GM18508 (cell line): ENCODE measurements at regions not wholly inside any gene's neighbourhood (a gene's known extent, or its start where the extent isn't known, plus 50 kb on each side); places are given as distances from the start of the nearest gene placed in this dataset.
"Not testable (repeated sequence)": the region's sequence is repeated elsewhere in the genome, so short reads cannot be mapped to it uniquely, and the experiment has no call there.

Experiments used
- ATAC-seq: cut with Tn5 transposase; IDR thresholded peaks from one replicate; pipeline ENCODE4 v1.9.1; 2021; ENCODE audit warnings: moderate number of reproducible peaks; ENCODE audit not compliant: insufficient read depth, unreplicated experiment

GRCh38 chr12:67067453-67068203, 201.5 kb upstream of the CAND1 start:
- ATAC-seq: no peak

DNA sequence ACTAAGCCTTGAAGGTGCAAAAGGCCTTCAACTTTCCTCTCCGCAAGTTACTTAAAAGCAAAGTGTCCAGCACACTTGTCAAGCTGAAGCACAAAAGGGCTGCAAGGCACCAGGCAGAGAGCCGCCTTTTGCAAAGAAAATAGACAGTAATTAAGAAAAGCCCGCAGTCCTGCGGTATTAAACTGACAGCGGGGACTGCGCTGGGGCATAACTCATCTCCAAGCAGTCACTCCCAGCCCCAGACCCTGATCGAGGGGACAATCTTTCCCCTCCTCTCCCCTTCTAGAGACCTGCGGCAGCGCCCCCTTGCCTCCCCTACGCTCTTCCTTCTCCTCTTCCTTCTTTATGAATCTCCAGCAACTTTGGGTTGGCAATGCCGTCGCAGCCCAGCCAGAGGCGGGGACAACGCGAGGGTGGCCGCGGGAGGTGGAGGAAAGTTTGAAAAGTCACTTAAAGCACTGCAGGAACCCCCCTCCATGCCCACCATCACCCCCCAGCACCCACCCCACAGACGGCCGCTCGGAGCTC, 200.9 kb upstream of the CAND1 start:
- ATAC-seq: no peak

- ATAC-seq: no peak
These were observed 200.3 kb upstream of the CAND1 start for GRCh38 chr12:67068761-67069450.

- no peak for ATAC-seq
These were observed 199.5 kb upstream of the CAND1 start for GRCh38 chr12:67069451-67070306.

GRCh38 chr12:67070307-67070600, 198.9 kb upstream of the CAND1 start:
- ATAC-seq: no peak

GRCh38 chr12:67070604-67071003, 198.6 kb upstream of the CAND1 start:
- no peak for ATAC-seq

DNA sequence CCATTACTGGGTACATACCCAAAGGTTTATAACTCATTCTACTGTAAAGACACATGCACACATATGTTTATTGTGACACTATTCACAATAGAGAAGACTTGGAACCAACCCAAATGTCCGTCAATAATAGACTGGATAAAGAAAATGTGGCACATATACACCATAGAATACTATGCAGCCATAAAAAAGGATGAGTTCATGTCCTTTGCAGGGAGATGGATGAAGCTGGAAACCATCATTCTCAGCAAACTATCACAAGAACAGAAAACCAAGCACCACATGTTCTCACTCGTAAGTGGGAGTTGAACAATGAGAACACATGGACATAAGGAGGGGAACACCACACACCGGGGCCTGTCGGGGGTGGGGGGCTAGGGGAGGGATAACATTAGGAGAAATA, 196.9 kb upstream of the CAND1 start:
- ATAC-seq: not testable (repeated sequence)

GRCh38 chr12:67073336-67073735, 195.8 kb upstream of the CAND1 start:
- ATAC-seq: no peak

GRCh38 chr12:67074072-67074471, 195.1 kb upstream of the CAND1 start:
- no peak for ATAC-seq

- no peak for ATAC-seq
These were observed 191.5 kb upstream of the CAND1 start for GRCh38 chr12:67077617-67078016.

- ATAC-seq: no peak
These were observed 190.2 kb upstream of the CAND1 start for GRCh38 chr12:67078957-67079356.

DNA sequence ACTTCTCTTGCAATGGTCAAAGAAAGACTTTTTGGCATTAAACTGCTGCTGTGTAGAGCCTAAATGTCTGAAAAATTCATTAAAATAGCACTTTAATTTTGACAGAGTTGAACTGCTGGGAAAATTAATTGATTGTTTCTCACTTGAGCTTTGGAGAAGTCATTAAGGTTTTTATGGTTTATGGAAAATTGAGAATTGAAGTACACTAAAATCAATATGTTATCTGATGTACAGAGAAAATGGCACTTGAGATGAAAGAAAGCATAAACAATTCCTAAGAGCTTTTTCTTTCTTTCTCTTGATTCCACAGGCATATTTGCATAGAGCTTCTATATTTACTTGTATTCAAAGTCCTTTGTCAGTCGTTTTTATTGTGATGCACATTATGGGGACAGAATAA, 188.5 kb upstream of the CAND1 start:
- ATAC-seq: no peak

GRCh38 chr12:67082221-67082620, 186.9 kb upstream of the CAND1 start:
- no peak for ATAC-seq

- no peak for ATAC-seq
These were observed 183.5 kb upstream of the CAND1 start for GRCh38 chr12:67085699-67086098.

GRCh38 chr12:67086116-67086515, 183.0 kb upstream of the CAND1 start:
- ATAC-seq: no peak

DNA sequence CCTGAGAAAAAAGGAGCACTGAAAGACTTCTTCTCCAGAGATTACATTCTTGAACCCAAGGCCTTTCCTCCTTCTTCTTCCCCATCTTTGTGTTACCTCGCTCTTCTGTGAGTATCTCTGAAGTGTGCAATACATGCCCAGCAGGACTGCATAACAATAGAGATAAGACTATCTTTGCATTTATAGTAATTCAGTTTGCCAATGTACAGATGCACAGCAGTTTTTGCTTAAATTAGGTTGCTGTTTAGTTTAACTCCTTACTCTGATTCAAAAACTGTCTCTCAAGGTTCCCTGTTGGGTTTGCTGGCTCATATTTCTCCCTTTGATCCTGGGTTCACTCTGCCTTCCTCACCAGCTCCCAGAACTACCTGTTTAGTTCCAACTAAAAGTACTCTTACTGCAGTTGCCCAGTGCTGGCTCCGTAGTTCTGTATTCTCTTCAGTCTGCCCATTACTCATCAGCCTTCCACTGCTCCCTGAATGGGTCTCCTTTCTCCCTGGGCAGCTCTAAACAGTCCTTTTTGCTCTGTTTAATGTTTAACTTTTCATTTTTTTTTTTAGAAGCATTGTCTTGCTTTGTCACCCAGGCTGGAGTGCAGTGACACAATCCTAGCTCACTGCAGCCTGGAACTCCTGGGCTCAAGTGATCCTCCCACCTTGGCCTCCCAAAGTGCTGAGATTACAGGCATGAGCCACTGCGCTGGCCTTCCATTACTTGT, 180.6 kb upstream of the CAND1 start:
- no peak for ATAC-seq

DNA sequence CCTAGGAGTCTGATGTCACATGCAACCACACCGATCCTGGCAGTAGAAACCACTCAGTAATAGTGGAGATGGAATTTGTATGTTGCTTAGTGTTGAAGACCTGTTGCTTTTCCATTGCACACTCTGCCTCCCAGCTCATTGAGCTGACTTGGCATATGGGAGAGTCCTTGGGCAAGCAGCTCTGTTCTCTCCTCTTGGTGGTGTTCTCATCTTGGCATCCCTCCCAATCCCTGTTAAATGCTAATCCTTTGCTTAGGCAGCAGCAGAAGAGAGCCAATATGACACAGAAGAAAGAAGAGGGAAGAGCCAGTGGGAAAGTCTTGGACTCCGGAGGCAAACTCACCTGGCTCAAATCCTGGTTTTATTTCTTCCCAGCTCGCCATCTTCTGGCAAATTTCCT, 178.0 kb upstream of the CAND1 start:
- no peak for ATAC-seq

DNA sequence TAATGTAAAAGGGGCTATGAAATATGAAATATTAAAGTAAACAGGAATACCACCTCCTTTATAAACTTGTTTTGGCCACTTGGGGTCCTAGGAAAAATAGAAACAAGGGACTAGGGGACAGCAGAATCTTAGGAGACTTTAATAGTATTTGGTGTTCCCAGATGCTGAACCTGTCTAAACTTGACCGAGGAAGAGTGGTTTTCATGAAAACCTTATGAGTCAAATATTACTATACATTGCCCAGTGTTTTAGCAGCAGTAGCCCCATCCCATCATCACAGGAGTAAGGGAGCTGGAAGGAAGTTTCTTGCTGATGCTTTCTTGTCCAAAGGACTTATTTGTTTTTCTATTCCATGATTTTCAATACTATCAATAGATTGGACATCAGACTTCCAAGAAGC, 177.5 kb upstream of the CAND1 start:
- no peak for ATAC-seq

DNA sequence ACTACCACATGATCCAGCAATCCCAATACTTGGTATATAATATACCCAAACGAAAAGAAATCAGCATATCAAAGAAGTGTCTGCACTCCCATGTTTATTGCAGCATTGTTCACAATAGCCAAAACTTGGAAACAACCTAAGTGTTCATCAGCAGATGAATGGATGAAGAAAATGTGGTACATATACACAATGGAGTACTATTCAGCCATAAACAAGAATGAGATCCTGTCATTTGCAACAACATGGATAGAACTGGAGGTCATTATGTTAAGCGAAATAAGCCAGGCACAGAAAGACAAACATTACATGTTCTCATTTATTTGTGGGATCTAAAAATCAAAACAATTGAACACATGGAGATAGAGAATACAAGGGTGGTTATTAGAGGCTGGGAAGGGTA, 176.2 kb upstream of the CAND1 start:
- ATAC-seq: not testable (repeated sequence)

- no peak for ATAC-seq
These were observed 172.4 kb upstream of the CAND1 start for GRCh38 chr12:67096533-67097318.
